HG02943 (cell line): ENCODE measurements at regions not wholly inside any gene's neighbourhood (a gene's known extent, or its start where the extent isn't known, plus 50 kb on each side); places are given as distances from the start of the nearest gene placed in this dataset.

Experiments
- ATAC-seq: cut with Tn5 transposase; IDR thresholded peaks from one replicate; pipeline ENCODE4 v1.9.1; 2021; ENCODE audit warnings: mild to moderate bottlenecking, low read depth, moderate library complexity; ENCODE audit not compliant: unreplicated experiment

DNA sequence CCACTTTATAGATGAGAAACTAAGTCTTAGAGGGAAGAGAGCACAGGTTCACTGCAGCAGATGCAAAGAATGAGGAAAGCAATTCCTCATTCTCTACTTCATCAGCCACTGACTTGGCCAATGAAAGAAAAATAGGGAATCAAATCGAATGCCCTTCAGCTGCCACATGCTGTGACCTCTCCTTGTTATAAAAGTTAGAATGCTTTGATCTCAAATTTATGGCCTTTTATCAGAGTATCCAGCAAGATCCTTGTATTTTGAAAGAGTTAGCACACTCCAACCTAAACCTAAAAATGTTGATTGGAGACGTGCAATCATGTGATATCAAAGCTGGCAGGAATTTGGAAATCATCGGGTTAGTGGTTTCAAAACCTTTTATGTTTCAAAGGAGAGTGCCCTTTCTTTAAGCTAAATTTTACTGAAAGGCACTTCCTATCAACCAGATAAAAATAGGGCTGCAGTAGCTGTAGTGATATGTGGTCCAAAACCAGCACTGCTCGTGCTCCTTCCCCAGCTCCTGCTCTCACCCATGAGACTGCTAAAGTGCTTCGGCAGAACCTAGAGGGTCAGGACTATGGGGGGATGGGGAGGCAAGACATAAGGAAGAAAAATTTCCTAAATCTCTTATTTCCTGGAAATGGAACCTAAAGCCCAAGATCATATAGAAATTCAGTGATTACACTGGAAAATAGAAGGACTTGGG lies 617.0 kb downstream of the PYDC2 start:
- ATAC-seq, result no peak

DNA sequence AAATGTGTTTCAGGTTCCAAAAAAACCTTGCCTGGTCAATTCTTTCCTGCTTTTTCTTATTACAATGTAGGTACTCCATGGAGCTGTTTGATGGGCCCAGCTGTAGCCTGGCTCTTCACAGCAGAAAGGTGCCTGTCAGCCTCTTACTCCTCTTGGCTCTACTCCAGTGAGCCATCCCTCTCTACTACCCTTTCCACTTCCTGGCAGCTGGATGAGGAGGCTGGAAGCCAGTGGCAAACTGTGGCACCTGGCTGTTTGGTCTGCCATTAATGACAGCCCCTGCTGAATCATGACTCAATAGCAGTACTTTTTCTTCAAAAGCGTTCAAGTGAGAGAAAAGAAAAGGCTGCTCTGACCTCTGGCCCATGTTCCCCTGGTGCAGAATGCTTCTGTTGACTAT lies 618.1 kb downstream of the PYDC2 start:
- no peak for ATAC-seq

DNA sequence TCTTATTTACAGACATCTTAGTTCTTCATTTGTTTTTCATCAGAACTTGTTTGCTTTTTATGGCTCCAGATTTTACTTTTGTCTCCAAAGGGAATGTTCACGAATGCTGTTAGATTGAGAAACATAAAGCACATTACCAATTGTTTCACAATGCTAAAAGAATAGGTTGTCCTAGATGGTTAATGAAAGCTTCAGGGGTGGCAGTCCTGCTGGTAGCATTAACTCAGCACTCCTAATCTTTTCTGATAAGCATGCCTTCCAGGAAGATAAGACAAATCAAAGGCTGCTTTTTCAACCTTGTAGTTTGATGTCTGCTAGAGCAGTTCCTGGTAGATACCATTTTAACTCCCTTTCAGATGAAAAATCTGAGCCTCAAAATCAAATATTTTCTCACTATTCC lies 619.4 kb downstream of the PYDC2 start:
- ATAC-seq, result no peak

DNA sequence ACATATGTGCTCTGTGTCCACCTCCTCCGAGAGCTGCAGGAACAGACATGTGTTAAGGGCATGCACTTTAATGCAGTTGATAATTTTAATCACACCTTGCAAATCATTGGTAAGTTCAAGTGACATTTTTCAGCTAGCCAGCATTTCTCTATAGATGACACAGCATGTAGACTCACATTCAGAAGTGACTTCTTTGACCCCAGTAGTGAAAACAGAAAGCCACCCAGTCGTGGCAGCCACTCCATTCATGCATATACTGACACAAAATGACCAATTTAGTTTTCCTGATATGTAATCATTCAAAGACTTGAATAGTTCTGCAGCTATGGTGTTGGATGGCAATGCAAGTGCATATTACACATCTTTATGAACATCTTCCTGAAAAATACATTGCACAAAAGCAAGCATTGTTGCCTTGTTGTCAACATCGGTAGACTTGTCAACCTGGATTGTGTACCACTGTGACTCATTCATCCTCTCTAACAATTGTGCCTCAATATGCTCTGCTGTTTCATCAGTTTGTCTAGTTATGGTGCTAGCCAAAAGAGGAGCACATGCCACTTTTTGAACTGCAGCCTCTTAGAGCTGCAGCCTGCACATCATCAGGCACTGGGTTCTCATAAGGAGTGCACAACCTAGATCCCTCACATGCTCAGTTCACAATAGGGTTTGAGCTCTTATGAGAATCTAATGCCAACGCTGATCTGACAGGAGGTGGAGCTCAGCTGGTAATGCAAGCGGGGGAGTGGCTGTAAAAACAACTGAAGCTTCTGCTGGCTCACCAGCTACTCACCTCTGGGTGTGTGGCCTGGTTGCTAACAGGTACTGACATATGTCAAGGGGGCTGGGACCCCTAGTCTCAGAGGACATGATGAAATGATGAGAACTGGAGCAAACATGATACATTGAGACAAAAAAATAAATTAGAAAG lies 622.0 kb downstream of the PYDC2 start:
- ATAC-seq, result peak; percentile 76
